T-helper 9 cell (primary cell): ENCODE measurements at regions not wholly inside any gene's neighbourhood (a gene's known extent, or its start where the extent isn't known, plus 50 kb on each side); places are given as distances from the start of the nearest gene placed in this dataset.
A peak's percentile ranks its signal among the peaks of the same experiment; 100 is the strongest.

Source experiments
- DNase-seq: peaks from one replicate; pipeline ENCODE4 v3.0.0-alpha.2; 2020

DNA sequence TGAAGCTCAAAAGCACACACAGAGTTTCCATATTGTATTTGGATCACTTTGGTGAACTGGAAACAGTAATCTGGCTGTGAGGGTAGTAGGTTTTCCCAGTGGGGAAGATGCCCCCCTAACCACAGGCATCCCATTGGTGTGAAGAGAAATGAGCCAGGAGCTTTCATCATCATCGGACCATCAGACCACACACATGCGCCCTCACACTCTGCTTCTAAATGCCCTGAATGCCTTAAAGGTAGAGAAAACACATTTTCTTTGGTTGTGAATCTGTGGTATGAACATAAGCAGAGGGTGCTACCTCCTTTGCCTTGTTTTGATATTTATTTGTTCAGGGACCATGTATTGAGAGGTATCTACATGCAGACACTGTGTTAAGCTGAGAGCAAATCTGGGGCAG, 79.0 kb upstream of the DNAH14 start:
- DNase-seq = no peak

DNA sequence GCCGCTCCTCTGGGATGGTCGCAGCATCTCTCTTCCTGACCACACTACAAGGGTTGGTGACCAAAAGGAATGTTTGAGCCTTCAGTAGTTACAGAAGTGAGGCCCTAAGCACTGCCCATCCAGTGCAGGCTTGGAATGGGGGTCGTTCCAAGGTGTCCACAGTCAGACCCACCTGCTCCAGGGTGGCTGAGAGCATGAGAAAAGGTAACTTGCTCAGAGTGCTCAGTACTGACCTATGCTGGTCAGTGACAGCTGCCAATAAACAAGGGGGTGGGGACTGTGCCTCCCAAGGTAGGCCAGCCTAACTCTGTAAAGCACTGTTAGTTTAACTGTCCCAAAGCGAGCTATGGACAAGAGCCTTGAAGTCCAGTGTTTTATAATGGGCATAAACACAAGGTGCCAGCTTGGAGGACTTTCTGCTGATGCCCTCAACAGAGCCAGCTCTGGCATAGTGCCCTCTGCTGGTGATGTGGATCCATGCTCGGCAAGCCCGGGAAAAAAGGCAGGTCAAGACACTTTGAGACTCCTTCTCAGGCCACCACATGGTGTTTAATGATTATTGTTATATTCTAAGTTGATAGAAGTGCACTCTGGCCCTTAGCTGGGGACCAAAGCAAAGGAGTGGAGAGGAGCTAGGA, 78.1 kb upstream of the DNAH14 start:
- peak; percentile 40 for DNase-seq

DNA sequence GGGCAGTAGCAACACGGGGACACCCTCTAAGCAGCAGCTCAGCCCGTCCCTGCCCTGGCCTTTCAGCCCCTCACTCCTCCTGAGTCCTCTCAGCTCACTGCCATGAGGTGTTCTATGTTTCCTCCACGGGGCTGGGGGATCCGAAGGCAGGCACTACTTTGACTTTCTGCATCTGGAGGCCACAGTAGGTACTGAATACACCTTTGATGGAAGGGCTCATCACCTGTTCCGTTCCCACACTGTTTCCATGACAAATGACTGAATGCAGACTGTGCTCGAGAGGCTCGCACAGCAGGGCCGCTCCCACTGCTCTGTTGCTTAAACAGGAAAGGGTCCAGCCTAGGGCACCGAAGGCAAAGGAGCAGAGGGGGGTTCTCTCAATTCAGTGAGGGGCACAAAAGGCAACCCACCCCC, 77.6 kb upstream of the DNAH14 start:
- peak; percentile 1 for DNase-seq

DNA sequence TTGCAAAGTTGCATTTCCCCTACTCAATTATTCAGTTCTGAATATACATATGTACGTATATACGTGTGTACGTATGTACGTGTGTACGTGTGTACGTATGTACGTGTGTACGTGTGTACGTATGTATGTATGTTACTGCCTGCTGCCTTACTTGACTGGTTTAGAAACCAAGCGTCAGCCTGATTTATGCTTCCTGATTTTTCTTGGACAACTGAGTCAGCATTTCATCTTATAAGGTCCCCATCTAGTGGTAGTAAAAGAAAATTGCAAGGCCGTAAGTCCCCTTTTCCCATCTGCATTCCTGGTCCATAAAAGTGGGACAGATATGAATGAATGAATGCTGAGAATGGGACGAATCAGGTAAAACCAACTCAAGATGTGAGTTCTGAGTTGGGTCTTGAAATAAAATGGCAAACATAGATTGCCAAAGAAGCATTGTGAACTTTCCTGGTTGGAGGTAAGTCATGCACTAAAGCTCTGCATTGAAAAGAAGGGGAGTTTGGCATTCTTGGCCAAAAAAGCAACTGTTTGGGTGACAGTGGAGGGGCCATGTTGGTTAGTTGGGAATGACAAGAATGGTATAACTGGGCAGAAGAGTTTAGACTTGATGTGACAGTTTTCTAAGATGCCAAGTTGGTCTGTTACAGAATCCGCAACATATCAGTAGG, 76.4 kb upstream of the DNAH14 start:
- no peak for DNase-seq

DNA sequence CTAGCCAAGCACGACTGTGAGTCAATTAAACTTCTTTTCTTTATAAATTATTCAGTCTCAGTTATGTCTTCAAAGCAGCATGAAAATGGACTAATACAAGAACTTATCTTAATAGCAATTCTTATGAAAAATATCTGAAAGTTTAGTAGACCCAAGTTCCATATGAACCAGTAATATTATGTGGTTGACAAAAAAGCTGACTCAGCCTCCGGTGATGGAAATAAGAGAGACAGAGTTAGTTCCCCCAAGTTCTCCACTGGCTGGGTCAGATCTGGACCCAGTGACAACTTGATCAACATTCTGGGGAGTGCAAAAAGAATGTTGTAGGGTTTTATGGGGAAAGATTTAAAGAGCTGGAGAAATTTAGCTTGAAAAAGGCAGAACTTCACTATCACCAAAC, 72.5 kb upstream of the DNAH14 start:
- DNase-seq = no peak

DNA sequence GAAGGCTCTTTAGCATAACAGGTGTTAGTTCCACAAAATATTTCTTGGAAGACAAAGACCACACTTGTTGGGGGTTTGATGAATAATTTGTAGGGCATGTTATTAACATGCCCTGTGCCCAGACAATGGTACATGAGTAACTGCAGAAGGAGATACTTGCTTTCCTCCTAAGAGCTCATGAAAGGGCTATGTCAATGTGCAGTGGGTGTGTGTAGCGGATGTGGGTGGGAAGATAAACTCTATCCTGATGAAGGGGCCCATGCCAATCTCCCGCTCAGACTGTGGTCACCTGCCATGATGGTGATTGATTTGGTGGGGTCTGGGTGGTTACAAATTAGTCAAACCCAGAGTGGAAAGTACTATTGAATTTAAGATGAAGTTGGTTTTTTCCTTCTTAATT, 69.8 kb upstream of the DNAH14 start:
- no peak for DNase-seq

DNA sequence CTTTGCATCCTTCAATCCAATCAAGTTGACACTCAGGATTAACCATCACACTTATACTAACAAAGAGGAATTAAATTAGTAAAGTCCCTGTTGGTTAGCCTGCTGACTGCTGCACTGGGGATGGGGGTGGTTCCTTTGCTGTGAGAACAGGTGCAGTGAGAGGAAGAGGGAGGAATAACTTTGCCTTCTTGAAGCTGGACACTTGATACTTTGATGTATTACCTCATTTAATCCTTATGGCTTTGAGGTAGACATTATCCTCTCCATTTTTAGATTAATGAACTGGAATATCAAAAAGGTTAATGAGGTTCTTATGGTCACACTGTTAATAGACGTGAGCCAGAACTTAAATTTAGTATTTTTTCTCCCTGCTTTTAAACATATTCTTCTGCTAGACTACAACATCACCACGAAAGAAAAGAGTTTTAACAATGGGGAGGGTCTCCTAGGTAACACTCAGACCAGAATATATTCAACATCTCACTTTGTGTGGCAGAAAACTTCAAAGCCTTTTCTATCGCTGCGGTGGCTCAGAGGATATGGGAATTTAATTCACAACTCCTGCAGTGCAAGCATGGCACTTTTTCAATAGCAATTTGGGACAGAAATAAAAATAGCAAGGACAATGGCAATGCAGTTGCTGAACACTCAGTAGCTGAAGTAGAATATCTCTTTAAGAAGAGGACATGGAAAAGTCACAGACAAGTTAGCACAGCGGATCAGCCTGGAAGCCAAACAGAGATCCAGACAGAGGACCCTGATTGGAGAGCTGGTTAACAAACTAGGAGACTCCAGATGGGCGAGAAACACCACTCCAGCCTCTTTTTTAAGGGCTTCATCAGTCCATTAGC, 68.8 kb upstream of the DNAH14 start:
- no peak for DNase-seq

DNA sequence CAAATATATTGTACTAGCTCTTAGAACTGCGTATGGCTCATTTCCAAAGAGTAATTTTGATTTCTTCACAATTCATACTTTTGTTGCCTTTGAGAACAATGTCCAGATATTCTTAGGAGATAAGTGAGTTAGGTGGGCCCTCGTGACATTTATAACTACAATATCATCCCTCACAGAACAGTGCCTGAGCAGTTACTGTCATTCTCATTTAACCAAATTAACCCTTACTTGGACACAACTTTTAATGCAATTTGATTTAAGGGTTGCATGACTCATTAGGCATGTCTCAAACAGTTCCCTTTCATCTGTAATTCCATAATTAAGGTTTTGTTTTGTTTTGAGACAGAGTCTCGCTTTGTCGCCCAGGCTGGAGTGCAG, 68.1 kb upstream of the DNAH14 start:
- DNase-seq = no peak

DNA sequence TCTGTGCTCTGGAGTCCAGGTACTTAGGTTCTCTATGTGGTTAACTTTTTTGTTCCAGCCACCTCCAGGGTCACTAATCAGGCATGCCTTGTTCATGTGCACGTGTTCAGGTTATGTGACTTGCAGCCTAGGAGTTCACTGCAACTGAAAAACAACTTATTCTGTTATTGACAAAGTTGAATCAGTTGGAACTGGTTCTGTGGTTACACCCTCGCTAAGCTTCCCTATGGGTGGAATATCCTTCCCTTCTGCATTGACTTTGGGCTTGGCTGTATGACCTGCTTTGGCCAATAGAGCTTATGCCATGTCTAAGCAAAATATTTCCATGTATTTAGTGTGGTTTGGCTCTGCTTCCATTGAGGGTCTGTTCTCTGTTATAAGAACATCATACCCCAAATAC, 66.0 kb upstream of the DNAH14 start:
- DNase-seq = no peak

DNA sequence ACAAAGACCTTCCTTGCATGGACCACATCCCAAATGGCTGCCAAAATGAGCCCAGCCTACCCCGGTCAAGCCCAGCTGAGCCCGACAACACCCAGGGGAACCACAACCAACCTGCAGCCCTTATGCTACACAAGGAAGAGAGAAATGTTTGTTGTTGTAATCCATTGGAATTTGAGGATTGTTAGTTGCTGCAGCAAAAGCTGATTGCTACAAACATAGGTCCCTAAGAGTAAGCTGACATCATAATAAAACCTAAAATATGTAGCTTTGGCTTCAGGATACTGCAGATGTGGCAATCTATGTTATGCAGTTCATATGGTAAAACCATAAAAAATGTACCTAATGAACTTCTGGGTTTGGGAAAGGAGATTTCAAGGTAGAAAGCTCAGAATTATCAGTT, 65.5 kb upstream of the DNAH14 start:
- no peak for DNase-seq

DNA sequence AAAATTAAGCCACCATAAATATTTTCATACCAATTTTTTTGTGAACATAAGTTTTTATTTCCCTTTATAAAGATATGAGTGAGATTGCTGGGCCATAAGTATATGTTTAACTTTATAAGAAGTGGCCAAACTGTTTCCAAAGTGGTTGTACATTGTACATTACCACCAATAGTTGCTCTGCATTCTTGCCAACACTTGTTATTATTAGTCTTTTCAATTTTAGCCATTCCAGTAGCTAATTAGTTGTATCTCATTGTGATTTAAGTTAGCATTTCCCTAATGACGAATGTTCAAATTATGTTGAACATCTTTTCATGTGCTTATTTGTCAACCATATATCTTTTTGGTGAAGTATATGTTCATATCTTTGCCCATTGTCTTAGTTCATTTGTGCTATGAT, 64.0 kb upstream of the DNAH14 start:
- DNase-seq = no peak

DNA sequence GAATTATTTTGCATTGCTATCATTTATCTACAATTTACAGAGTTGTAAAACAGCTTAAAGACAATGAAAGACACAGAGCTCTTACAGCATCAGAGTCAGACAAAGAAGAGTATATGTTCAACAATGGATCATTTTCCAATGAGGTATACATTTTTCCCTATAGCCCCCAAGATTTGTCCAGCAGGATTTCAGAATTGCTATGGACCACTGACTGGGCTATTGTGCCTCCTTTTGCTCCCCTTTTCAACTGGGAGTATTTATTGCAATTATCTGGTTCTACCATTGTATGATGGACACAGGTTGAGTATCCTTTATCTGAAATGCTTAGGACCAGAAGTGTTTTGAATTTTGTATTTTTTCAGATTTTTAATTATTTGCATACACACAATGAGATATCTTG, 62.5 kb upstream of the DNAH14 start:
- no peak for DNase-seq

DNA sequence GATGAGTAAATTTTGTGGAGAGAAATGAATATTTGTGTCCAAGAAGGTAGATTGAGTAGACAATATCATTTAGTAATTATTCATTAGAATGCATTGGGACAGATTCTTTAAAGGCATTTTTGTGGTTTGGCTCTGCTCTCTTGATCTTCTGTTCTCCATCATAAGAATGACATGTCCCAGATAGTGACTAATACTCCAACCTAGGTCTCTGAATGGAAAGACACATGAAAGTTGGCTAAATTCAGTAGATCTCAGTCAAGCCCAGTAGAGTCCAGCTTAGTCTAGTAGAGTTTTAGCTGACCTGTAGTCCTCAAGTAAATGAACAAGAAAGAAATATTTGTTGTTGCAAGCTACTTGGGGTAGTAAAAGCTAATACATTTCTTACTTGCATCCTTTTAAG, 61.8 kb upstream of the DNAH14 start:
- no peak for DNase-seq

DNA sequence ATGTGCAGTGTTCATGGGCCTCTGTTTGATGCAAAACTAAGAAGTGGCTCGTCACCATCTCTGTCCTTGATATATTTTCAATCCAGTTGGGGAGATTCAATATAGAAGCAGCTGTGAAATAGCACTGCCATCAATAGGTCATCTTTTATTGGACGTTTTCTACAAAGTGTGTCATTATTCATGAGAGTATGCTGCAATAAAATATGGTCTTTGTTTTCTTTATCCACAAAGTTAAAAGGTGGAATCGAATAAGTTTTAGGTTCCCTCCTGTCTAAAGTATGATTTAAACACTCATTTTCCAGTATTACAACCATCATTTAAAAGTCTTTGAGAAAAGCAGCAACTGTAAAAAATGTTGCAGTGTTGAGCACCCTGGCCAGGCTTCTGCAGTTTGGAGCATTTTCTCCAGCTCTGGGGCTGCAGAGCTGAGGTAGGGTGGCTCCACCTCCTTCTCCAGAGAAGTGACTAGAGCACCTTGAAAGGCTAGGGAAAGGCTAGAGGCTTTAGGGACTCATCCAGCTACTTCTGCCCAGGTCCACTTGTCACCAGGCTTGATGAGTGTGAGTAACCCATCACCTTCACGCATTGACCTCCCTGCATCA, 56.5 kb upstream of the DNAH14 start:
- no peak for DNase-seq

DNA sequence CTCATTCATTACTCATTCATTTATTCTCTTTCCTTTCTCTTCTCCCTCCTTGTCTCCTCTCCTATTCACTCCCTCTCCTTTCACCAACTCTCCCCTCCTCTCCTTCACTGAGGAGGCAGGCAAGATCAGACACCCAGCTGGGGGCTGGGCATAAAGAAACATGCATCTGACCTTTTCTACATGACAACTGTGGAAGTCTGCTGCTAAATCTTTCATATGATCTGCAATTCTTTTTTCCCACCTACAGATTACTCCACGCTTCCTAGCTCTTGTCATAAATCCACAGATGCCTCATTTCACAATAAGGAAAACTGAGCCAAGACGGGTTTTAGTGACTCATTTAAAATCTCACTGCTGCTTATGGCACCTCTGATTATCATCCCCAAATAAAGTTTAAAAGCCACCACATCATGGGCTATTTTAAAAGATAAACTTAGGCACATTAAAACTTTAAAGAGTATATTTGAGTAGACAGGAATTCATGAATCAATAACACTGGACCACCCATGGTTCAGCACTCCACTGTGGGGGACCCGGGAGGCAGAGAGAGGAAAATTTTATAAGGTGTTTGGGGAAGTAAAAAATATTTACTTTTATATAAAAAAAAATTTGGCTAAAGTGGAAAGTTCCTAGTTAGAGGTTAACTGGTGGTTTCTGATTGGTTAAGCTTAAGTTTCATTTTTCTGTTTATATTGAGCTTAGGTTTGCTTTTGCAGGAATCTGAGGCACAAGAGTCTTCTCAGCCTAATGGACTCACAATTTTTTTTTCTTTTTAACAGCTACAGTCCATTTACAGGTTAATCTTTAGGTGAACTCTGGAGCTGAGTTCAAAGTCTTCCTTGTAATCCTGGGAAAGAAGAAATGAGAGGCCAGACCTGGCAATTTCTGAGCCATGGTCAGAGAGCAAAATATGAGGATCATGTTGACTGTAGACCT, 55.8 kb upstream of the DNAH14 start:
- DNase-seq = no peak

DNA sequence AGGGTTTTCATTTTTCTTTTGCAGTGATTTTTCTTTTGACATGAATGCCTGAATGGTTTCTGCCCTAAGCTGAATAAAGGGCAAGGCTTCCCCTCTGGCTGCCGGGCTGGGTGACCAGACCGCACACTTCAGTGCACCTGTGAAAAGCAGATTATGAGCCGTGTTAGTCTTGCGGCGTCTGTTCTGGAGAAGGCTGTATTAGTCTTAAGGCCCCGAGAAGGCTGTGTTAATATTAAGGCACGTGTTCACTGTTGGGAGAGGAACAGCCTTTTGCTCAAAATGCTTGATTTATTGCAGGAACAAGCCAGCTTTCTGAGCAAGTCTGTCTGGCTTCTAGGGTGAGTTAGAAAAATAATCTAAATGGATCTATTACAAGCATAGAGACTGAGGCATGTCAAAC, 54.7 kb upstream of the DNAH14 start:
- DNase-seq = no peak

DNA sequence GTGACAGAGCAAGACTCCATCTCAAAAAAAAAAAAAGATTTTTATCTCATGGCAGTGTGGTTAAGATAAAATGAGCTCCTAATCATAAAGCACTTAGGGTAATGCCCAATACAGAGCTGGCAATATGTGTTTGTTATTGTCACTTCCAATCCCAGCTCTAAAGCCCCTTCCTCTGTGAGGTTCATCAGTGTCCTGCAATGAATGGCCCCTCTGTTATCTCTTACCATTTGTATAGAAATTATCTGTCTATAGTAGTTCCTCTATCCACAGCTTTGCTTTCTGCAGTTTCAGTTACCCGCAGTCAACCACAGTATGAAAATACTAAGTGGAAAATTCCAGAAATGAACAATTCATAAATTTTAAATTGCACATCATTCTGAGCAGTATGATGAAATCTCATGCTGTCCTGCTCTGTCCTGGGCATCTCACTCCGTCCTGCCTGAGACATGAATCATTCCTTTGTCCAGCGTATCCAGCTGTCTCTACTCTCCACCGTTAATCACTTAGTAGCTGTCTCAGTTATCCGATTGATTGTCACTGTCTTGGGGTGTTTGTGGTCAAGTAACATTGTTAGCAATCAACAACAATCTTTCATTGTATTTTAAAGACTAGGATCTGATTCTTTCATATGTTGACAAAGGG, 50.2 kb upstream of the DNAH14 start:
- no peak for DNase-seq
